ENCODE measurements at regions not wholly inside any gene's neighbourhood (a gene's known extent, or its start where the extent isn't known, plus 50 kb on each side); places are given as distances from the start of the nearest gene placed in this dataset.
"Not testable (repeated sequence)": the region's sequence is repeated elsewhere in the genome, so short reads cannot be mapped to it uniquely, and the experiment has no call there.

GRCh38 chr5:13108265-13108664 is 836.2 kb downstream of the DNAH5 start:
- TF ChIP-seq EZH2 (IDR thresholded peaks at IDR 0.05; ENCODE audit: low read length, missing control alignments) (no peak), CTCF (conservative IDR thresholded peaks at IDR 0.05 in 1 of 2, IDR thresholded peaks at IDR 0.05 in 1 of 2; ENCODE audit: low read depth in 1 of 2, low read length in 2 of 2) (no peak)
- Histone ChIP-seq H3K79me2 (ENCODE audit: control insufficient read depth, insufficient read depth, low read length) (no peaks in the 10 kb centered on the region), H3K4me1 (ENCODE audit: control insufficient read depth, extremely low read depth, insufficient read depth, low read length) (no peaks in the 10 kb centered on the region), H3K4me3 (replicated peaks in 1 of 4; ENCODE audit: control extremely low read depth in 1 of 4, insufficient read depth in 1 of 4, low read depth in 3 of 4, low read length in 4 of 4) (no peak overlapping the region), H3K9ac (ENCODE audit: insufficient read depth, low read length) (no peak overlapping the region), H3K27ac (ENCODE audit: insufficient read depth, low read length) (no peak overlapping the region), H4K20me1 (ENCODE audit: control insufficient read depth, extremely low read depth, insufficient read depth, low read length) (no peaks in the 10 kb centered on the region), H3K27me3 (ENCODE audit: control insufficient read depth, insufficient read depth, low read length) (no peaks in the 10 kb centered on the region), H2AFZ (ENCODE audit: low read length) (no peak overlapping the region), H3K4me2 (ENCODE audit: extremely low read depth, insufficient read depth, low read length) (no peak overlapping the region), H3K9me3 (ENCODE audit: control insufficient read depth, insufficient read depth, low read depth, low read length) (no peaks in the 10 kb centered on the region), H3K36me3 (ENCODE audit: control insufficient read depth, insufficient read depth, low read length) (no peaks in the 10 kb centered on the region)
- DNase-seq (ENCODE audit: low read depth in 2 of 2), result peak in 1 of 2 donors; percentile 34

GRCh38 chr5:13107537-13107936 is 837.0 kb downstream of the DNAH5 start:
- Histone ChIP-seq H2AFZ (ENCODE audit: low read length) (no peak overlapping the region), H3K9ac (ENCODE audit: insufficient read depth, low read length) (no peak overlapping the region), H3K4me2 (ENCODE audit: extremely low read depth, insufficient read depth, low read length) (no peak overlapping the region), H3K36me3 (ENCODE audit: control insufficient read depth, insufficient read depth, low read length) (no peaks in the 10 kb centered on the region), H3K27me3 (ENCODE audit: control insufficient read depth, insufficient read depth, low read length) (no peaks in the 10 kb centered on the region), H3K79me2 (ENCODE audit: control insufficient read depth, insufficient read depth, low read length) (no peaks in the 10 kb centered on the region), H3K4me1 (ENCODE audit: control insufficient read depth, extremely low read depth, insufficient read depth, low read length) (no peaks in the 10 kb centered on the region), H3K9me3 (ENCODE audit: control insufficient read depth, insufficient read depth, low read depth, low read length) (no peaks in the 10 kb centered on the region), H3K4me3 (replicated peaks in 1 of 4; ENCODE audit: control extremely low read depth in 1 of 4, insufficient read depth in 1 of 4, low read depth in 3 of 4, low read length in 4 of 4) (no peak overlapping the region), H4K20me1 (ENCODE audit: control insufficient read depth, extremely low read depth, insufficient read depth, low read length) (no peaks in the 10 kb centered on the region), H3K27ac (ENCODE audit: insufficient read depth, low read length) (no peak overlapping the region)
- no peak for TF ChIP-seq EZH2 (IDR thresholded peaks at IDR 0.05; ENCODE audit: low read length, missing control alignments)
- TF ChIP-seq CTCF (conservative IDR thresholded peaks at IDR 0.05 in 1 of 2, IDR thresholded peaks at IDR 0.05 in 1 of 2; ENCODE audit: low read depth in 1 of 2, low read length in 2 of 2), result no peak
- peak in 1 of 2 donors; percentile 2 for DNase-seq (ENCODE audit: low read depth in 2 of 2)

GRCh38 chr5:13081116-13081515 is 863.4 kb downstream of the DNAH5 start:
- TF ChIP-seq EZH2 (IDR thresholded peaks at IDR 0.05; ENCODE audit: low read length, missing control alignments) (no peak), CTCF (conservative IDR thresholded peaks at IDR 0.05 in 1 of 2, IDR thresholded peaks at IDR 0.05 in 1 of 2; ENCODE audit: low read depth in 1 of 2, low read length in 2 of 2) (no peak)
- Histone ChIP-seq H4K20me1 (ENCODE audit: control insufficient read depth, extremely low read depth, insufficient read depth, low read length) (no peaks in the 10 kb centered on the region), H2AFZ (ENCODE audit: low read length) (no peak overlapping the region), H3K27ac (ENCODE audit: insufficient read depth, low read length) (no peak overlapping the region), H3K4me3 (replicated peaks in 1 of 4; ENCODE audit: control extremely low read depth in 1 of 4, insufficient read depth in 1 of 4, low read depth in 3 of 4, low read length in 4 of 4) (no peak overlapping the region), H3K9ac (ENCODE audit: insufficient read depth, low read length) (no peak overlapping the region), H3K4me2 (ENCODE audit: extremely low read depth, insufficient read depth, low read length) (no peak overlapping the region), H3K4me1 (ENCODE audit: control insufficient read depth, extremely low read depth, insufficient read depth, low read length) (no peaks in the 10 kb centered on the region), H3K9me3 (ENCODE audit: control insufficient read depth, insufficient read depth, low read depth, low read length) (no peaks in the 10 kb centered on the region), H3K27me3 (ENCODE audit: control insufficient read depth, insufficient read depth, low read length) (no peaks in the 10 kb centered on the region), H3K79me2 (ENCODE audit: control insufficient read depth, insufficient read depth, low read length) (no peaks in the 10 kb centered on the region), H3K36me3 (ENCODE audit: control insufficient read depth, insufficient read depth, low read length) (no peaks in the 10 kb centered on the region)
- DNase-seq (ENCODE audit: low read depth in 2 of 2), result no peak

GRCh38 chr5:13072936-13073335 is 871.6 kb downstream of the DNAH5 start:
- not testable (repeated sequence) for H3K27me3 ChIP-seq (ENCODE audit: control insufficient read depth, insufficient read depth, low read length); H3K9me3 ChIP-seq (ENCODE audit: control insufficient read depth, insufficient read depth, low read depth, low read length); DNase-seq (ENCODE audit: low read depth in 2 of 2); H3K36me3 ChIP-seq (ENCODE audit: control insufficient read depth, insufficient read depth, low read length); H3K4me2 ChIP-seq (ENCODE audit: extremely low read depth, insufficient read depth, low read length); H3K9ac ChIP-seq (ENCODE audit: insufficient read depth, low read length); H2AFZ ChIP-seq (ENCODE audit: low read length); H3K27ac ChIP-seq (ENCODE audit: insufficient read depth, low read length); H4K20me1 ChIP-seq (ENCODE audit: control insufficient read depth, extremely low read depth, insufficient read depth, low read length); H3K79me2 ChIP-seq (ENCODE audit: control insufficient read depth, insufficient read depth, low read length); H3K4me3 ChIP-seq (replicated peaks in 1 of 4; ENCODE audit: control extremely low read depth in 1 of 4, insufficient read depth in 1 of 4, low read depth in 3 of 4, low read length in 4 of 4); H3K4me1 ChIP-seq (ENCODE audit: control insufficient read depth, extremely low read depth, insufficient read depth, low read length)

All from fibroblast of lung (primary cell).